Non-pigmented ciliary epithelial cell (primary cell): ENCODE measurements at regions not wholly inside any gene's neighbourhood (a gene's known extent, or its start where the extent isn't known, plus 50 kb on each side); places are given as distances from the start of the nearest gene placed in this dataset.

Experiments
- DNase-seq: peaks from one replicate; pipeline ENCODE4 v3.0.0-alpha.2; 2010; ENCODE audit warnings: low read depth

DNA sequence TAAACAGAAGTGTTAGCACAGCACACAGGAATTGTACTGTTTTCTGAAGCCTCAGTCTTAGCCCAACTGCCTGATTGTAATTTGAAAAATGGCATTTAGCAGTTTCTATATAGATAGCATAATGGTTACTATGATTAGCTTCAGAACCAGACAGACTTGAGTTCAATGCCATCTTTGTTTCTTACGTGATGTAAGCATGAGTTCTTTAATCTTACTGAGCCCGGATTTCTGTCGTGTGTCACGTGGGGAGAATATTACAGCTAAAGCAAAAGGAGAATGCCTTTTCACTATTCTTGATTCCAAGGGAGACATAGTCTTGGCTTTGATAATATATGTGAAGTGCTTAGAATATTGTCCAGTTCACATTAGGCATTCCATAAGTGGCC lies 407.3 kb downstream of the STIM2 start:
- DNase-seq = no peak

DNA sequence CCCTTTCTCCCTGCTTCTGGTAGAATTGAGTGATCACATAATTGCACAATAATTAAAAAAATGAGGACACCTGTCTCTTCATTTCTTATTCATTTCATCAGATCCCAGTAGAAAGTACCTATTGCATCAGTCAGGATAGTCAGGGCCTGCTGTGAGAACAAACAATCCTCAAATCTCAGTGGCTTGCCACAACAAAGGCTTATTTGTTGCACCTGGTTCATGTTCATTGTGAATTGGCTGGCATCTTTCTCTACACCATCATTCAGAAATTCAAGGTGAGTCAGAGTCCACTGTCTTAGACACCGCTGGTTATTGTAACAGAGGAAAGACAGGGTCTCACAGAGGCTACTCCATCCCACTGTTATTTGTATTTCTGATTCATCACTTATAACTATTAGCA lies 409.8 kb downstream of the STIM2 start:
- no peak for DNase-seq

DNA sequence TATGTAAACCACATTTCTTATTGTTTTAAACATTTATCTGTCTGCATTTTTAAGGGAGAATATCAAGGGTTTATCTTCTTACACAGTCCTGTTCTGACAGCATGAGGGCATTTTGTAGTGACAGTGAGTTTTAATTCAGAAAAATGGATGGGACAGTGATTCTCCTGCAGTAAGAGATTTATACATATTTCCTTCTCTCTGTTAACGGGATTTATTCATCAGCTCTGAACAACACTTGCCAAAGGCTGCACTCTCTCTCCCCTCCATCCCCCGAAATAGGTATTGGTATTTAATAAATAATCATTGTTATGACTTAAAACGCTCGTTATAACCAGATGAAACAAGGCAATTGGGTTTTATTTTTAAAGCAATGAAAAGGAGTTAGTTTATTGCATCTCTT lies 410.9 kb downstream of the STIM2 start:
- no peak for DNase-seq

DNA sequence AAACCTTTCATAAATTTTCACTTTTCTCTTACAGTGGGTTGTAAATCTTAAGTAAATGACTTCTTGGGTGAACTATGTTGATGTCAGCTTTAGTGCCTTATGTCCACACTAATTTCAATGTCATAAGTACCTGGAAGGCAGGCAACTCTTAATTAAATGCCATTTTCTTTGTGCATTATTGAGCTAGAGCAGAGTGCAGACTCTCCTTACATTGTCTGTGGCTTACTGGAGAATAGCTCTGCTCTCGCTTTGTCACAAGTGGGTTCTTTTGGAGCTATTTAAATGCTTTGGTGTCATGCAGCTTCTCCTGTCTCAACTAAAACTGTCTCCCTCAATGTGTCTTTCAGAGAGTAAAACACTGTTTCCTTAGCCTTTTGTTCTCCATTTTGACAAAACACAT lies 411.6 kb downstream of the STIM2 start:
- no peak for DNase-seq

DNA sequence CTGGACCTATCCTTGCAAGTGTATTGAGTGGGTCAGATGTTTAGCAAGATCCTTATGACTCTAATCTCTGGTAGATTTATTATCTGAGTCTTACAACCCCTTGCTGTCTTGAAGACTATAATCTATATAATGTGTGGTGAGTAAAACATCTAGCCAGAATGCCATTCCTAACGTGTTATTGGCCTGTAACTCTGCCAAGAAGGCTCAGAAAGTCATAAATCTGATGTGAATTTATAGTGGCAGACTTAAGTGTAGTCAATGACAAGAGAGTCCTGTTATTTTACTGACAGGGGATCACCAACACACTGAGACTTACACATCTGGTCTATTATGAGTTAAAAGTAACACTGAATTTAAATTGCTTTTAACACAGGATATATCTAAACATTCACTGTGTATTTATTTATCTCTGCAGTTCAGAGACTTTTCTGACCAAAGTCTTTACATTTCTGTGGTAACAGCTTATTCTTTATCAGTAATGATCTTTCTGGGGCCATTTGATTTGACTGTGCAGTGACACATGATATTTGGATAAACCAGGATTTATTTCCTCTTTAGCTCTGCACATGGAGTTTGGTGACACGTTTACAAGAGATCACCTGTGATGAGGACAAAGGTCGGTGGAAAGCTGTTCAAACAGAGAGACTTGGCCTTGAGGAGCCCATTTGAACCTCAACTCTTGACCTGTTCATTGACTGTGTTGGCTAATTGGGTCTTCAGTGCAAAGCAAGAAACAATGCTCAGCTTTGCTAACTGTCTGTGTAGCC lies 415.8 kb downstream of the STIM2 start:
- DNase-seq = no peak

DNA sequence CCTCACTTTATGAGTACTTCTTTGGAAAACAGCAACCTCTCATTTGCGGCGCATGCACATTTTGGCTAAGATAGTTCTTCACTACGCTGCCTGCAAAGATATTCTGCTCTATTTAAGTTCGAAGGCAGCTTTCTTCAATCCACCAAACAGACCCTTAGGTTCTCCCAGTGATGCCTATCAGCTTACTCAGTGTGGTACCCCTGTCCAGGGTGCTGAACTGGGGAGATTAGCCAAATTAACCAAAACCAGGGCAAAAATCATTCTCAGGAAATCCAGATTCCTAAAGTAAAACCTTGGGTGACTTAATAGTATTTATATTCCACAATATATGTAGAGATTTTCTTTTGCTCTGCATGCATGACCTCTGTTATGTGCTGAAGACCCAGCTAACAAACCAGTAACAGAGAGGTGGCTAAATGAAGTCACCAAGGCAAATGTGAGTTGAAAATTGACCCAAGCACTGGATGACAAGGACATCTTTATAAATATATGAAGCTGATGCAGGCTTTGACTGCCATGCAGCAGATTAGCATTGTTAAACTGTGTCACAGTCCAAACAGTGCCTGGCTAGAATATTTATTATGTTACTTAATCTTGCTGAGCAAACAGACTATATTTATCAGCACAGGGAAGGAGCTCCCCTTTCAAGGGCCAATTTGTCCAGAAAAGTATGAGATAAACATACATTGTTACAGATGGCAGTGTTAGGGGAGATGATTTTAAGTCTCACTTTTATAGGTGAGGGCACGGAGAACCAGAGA lies 418.2 kb downstream of the STIM2 start:
- DNase-seq = peak; percentile 1

DNA sequence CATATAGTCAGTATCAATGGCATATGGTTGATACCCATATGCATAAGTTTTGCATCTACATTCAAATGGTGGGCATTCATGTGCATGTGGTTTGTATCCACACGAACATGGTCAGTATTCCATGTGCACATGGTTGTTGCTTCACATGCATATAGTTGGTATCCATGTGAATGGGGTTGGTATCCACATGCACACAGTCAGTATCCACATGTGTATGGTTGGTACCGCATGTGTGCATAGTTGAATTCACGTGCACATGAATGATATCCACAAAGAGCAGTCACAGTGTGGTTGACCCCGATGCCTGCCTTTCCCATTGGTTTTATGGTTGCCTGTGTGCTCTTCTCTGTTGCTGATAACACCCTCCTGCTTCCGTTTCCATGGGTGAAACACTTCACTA lies 427.9 kb downstream of the STIM2 start:
- DNase-seq = no peak

DNA sequence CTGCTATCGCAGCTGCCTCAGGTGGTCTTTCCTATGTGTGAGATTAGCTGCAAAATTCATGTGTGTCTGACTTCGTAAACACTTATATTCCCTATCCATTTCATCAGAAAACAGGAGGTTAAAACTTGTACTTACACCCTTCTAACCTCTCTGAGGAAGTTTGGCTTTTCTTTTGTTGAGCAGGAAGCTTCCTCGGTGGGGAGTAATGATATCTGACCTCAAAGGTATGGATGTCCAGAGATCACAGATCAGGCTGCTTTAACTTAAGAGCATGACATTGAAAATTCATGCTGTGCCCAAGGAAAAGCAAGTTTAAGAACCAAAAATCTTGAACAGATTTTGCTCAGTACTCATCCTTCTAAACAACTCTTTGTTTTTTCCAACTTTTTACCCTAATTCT lies 429.1 kb downstream of the STIM2 start:
- DNase-seq = no peak

DNA sequence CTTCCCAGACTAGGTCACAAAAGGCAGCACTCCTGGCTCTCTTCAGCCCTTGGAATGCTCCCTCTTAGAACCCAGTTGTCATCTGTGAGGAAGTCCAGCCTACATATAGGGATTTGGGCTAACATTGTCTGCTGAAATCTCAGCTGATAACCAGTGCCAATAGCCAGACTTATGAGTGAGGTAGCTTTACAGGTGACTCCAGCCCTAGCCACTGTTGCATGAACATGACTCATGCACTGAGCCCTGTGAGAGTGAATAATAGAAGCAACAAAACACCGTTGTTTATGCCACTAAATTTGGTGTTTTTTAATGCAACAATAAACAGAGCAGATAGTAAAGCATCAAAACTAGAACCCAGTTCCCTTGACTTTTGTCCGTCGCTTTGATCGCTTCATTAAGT lies 433.2 kb downstream of the STIM2 start:
- no peak for DNase-seq

DNA sequence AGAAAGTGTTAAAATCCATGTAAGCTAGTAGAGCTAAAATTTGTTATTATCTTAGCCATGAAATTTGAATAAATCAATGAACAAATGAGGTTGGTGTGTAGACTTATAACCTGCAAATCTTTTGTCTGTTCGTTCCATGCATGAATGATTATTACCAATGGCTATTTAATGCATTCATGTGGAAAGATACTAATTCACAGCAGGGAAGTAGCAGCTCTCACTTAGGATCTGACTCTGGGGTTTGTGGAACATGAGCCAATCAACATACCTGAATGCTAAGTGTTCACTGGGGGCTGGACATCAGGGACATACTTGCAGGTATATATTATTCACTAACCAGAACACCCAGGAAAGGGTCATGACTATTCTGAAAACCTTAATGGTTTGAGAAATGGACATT lies 444.1 kb downstream of the STIM2 start:
- no peak for DNase-seq

DNA sequence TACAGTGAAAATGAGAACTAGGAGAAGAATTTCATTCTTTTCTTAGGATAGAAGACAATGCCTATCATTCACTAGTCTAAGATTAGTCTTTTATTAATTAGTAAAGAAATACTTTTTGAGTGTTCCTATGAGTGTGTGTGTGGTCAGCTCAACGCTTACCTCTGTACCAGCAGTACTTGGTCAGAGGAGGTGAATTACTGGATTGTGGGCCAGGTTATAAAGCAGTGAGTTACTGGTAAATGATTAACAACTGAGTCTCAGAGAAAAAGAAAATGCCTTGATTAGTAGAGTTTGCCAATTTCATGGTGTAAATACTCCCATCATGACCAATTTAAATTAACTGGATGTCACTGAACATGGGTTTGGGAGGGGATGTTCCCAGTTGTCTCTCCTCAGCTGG lies 444.6 kb downstream of the STIM2 start:
- DNase-seq = no peak

DNA sequence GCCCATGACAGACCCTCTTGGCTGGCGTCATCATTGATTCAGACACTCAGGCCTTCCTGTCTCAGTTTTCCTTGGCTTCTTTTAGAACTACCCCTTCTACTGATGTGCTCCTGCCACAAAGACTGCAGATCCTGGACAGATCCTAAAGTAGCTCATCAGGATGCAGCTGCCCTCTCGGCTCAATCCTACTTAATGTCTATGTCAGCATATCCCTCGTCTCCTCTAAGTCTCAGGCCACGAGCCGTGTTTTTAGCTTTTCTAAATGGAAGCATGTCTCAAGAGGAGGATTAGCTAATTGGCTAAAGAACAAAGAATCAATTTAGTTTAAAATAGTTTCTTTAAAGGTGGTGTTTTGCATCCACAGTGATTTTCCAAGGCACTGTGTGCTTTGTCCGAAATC lies 447.7 kb downstream of the STIM2 start:
- DNase-seq = no peak

DNA sequence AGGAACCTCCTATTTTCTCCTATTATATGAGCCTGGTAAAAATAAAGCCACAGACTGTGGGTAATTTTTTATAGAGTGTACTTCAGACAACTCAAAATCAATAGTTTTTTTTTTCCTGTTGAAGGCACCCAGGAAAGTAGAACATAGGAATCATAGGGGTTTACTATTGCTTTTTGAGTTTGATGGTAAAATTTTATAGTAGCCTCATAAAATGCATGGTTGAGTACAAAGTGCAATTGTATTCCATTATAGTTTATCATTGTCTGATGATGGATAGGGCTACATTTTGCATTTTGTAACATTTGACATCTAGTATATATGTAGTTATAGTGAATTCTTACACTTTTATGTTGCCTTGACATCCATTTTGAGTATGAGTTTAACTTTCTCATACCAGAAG lies 455.0 kb downstream of the STIM2 start:
- no peak for DNase-seq

DNA sequence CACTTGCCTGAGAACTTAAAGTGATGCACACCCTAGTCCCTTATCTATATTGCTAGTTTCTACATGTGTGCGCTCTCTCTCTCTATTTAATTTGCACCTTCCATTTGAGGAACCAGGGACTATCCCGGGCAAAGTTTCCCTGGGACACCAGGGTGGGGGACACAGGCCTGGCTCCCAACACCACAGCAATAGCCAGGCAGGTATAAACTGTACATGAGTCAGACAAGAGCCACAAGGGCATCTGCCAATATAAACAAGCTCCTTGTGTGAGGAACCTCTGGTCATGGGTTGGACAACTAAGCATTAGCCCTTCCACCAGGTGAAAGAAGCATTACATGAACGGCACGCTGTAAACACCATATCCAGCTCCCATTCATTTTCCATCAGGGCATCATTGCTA lies 455.5 kb downstream of the STIM2 start:
- no peak for DNase-seq

DNA sequence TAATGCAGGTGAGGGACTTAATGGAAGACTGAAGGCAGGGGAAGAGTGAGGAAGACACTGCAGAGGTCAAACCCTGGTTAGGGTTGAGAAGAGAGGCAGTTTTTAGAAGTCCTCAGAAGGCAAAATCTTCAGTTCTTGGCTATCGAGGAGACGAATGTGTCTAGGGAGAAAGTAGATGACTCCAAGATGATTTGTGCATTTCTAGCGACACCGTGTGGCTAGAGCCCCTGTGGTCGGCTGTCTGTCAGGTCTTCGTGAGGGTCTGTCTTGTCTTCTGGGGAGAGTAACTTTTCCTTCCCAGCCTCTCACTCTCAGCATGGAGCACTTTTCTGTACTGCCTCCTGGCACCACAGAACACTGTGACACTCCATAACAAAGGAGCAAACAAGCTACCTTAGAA lies 458.1 kb downstream of the STIM2 start:
- no peak for DNase-seq

DNA sequence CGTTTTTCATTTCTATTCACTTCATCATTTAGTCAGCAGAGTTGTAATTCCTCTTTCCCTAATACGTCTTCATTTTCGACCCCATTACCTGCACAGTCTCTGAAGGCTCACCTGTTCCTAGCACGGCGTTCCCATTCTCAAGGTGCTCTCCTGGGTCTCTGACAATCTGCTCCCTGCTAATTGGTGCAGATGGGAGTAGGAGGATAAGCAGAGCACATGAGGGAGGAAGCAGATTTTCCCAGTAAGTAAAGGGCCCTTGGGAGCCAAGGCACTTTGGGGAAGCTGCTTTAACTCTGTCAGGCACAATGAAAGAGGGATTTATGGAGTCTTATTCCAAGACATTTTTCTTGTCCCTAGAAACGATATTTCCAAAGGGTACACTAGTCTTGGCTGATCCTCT lies 466.4 kb downstream of the STIM2 start:
- no peak for DNase-seq

DNA sequence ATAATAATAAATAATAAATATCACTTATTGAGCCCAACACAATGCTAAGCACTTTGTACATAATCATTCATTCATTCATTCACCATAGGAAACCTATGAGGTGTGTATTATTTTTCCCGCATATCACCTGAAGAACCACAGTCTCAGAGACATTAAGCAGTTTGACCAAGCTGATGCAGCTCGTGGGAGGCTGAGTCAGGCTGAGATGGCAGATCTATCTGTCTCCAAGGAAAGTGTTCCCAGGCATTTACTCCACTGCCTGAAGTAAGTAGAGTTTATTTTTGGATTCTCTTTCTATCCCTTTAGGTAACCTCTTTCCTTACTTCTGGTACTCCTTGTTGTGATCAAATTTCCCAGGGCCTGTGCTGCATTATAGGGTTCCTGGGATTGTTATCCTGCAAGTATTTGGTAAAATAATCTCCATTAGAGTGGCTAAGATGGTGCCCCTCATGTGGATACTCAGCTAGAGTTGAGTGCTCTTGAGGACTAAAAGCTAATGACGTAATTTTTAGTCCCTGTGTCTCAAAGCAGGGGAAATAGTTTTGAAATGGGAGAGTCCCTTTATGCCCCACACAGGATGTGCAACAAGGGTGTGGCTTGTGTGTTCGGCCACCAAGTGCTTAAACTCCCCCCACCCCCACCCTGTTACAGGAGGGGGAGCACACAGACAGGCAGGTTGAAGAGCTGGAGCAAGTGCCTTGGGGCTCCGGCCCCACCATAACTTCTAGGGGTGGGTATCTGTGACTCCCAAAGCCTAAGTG lies 467.0 kb downstream of the STIM2 start:
- DNase-seq = no peak

DNA sequence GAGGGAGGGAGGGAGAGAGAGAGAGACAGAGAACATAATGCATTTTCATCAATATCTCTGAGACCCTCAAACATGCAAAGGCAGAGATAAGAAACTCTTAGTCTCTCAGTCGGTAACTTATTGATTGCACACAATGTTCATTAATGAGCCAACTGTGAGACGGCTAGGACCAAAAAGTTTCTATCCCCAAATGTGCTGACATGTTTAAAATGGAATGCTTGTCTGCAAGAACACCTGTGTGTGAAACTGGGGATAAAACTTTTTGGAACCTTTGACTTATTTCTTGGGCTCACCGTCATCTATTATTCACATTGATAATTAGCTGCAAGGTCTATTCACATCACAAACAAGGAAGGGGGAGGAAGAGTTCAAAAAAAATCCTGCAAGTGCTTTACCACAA lies 477.9 kb downstream of the STIM2 start:
- DNase-seq = no peak

DNA sequence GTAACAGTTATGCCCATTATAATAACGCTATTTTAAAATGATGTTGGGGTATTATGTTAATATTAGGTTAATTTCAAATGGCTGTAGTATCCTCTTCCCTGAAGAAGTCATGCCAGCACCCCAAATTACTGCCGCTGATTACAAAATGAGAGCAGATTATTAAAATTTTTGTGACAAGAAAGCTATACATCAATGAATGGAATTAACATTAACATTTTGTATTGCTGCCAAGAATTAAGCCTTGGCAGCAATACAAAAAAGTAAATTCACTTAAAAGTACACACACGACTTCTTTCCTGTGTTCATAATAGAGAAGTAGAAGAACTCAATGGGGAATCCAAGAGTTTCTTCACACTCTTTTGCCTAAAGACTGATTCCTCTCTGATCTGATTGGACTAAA lies 482.8 kb downstream of the STIM2 start:
- DNase-seq = no peak

DNA sequence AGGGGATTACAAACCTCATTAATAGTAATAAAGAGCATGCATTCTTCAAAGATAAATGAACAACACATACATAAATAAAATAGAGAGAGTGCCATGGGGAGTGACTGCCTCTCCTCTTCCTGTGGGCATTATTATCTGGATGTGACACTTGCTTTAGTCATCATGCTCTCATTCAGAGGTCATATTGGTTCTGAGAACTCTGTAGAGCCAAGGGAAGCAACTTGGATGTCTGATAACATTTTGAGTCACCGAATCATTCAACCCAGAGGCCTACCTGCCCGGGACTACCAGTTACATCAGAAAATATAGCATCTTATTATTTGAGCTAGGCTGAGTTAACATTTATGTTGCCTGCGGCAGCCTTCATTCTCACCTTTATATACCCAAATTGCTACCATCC lies 489.5 kb downstream of the STIM2 start:
- no peak for DNase-seq

DNA sequence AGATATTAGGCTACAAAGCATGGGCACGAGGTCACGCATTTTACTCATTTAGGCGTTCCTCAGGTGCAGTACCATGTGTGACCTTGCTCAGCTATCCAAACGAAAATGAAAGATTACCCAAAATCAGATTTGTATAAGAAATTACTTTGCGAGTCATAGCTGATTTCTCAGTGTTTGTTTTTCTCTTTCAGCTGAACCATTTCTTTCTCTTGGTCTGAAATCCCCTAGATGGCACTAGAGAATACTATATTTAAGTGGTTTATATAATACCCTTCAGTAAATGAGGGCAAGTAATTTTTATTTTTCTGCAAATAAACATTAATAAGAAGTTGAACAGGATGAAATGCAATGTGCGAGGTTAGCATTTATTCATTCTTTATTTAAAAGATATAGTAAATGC lies 496.6 kb downstream of the STIM2 start:
- no peak for DNase-seq

DNA sequence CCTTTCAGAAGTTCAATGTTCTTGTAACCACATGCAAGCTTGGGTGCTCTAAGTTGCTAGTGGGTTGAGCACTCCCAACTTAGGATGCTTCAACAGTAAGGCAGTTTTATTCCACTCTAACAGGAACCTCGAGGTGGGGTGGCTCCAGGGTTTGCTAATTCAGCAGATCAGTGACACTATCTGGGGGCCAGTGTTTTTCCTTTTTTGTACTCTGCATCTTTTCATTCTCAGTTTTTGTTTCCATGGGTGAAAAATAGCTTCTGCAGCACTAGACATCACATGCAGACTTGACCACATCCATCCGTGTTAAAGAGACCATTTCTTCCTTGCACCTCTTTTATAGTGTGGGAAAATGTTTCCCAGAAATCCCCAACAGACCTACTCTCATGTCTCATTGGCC lies 497.6 kb downstream of the STIM2 start:
- no peak for DNase-seq

DNA sequence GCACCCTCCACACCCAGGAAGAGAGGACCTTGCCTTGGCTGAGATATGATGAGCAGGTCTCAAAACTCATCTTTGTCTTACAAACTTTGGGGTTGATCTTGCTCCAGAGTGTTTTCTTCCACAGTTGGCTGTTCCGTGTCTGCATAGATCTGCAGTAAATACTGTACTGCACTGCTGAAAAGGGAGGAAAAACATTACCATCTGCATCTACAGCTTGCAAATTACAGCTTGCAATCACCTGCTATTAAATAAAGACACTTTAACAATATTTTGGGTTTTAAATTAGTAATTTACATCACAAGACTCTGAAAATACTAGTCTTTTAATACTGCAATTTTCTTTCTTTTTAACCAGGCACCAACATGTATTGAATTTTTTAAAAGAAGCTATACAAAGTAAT lies 499.5 kb downstream of the STIM2 start:
- no peak for DNase-seq
